ENCODE measurements at regions not wholly inside any gene's neighbourhood (a gene's known extent, or its start where the extent isn't known, plus 50 kb on each side); places are given as distances from the start of the nearest gene placed in this dataset.

- DNase-seq (ENCODE audit: low read depth in 3 of 3) = no peak
Observed at GRCh38 chr6:104322841-104323240, 536.9 kb downstream of the HACE1 start.

GRCh38 chr6:104321301-104321700 is 538.4 kb downstream of the HACE1 start:
- no peak for DNase-seq (ENCODE audit: low read depth in 3 of 3)

GRCh38 chr6:104320896-104321295 is 538.8 kb downstream of the HACE1 start:
- DNase-seq (ENCODE audit: low read depth in 3 of 3) = no peak

GRCh38 chr6:104312851-104313250 is 546.9 kb downstream of the HACE1 start:
- DNase-seq (ENCODE audit: low read depth in 3 of 3) = no peak

DNA sequence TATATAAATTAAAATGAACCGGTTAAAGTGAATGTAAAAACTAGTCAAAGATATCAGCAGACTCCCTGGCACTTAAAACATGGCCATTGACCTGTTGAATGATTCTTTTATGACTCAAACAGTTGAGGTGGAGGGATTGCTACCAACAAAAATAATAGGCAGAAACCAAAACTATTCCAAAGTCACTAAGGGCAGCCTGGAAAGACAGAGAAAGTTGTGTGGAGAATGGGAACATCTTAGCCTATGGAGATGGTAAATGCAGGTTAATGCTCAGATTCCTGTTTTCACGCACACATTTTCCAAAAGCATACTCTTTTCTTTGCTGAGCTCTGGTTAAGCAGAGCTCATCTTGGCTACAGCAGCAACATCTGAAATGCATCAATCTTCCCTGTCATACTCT is 553.5 kb downstream of the HACE1 start:
- DNase-seq (ENCODE audit: low read depth in 3 of 3) = no peak

DNA sequence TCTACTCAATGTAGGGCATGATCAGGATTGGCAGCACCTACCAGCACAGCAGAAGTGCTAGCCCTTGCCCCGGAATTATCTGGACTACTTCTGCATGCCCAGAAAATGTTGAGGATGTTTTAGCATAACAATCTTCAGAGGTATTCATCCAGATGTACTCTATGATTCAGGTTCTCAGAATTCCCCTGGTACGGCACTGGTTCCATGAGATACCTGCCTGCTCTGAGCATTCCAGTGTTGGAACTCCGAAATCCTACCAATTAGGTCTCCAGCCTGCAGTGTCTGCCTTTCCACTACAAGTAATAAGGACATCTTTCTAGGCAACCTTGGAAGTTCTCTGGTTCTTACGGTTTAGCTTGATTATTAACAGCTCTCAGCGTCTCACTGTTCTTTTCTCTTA is 554.5 kb downstream of the HACE1 start:
- no peak for DNase-seq (ENCODE audit: low read depth in 3 of 3)

DNA sequence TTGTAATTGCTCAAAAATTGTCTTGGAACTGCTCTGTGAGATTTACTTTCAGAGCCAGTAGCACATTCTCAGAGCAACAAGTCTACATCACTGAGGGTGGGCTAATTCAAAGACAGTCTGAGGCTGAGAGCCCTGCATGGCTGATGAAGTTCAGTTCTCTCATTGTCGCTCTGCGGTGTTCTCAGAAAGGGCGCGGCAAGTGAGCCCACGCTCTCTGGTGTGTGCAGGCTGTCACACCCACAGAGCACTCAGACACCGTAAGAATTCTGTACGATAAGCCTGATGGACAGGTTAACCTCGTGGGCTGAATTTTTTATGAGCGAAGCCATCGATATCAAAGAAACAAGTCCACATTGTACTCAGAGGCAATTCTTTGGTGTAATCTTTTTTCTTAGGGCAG is 557.8 kb downstream of the HACE1 start:
- no peak for DNase-seq (ENCODE audit: low read depth in 3 of 3)

GRCh38 chr6:104286641-104287040 is 573.1 kb downstream of the HACE1 start:
- DNase-seq (ENCODE audit: low read depth in 3 of 3) = no peak

DNA sequence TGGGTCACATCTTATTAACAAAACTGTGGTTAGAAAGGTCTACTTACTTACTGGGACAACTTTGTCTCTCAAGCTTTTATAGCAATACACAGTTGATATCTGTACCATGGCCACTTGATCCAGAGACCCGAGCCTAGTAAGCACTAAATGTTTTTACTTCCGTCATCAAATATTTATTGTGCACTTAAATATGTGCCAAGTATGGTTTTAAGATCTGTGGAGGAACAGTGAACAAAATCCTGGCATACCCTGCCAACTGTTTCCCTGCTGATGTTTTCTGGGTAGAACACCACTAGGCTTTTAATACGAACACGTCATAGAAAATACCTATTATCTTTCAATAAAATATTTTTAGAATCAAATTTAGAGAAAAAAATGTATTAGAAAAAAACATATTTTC is 574.8 kb downstream of the HACE1 start:
- no peak for DNase-seq (ENCODE audit: low read depth in 3 of 3)

DNA sequence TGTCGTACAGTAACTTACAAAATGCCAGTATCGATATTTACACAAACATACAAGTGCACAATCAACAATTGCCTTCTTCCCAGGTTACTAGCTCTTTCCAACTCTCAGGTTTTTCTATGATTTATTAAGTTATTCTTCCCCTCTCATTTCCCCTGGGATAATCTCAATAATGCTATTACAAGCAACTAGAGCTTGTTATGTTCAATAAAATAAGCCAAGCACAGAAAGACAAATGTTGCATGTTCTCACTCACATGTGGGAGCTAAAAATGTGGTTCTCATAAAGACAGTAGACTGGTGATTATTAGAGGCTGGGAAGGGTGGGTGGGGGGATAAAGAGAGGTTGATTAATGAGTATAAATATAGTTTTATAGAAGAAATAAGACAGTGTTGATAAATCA is 577.1 kb downstream of the HACE1 start:
- no peak for DNase-seq (ENCODE audit: low read depth in 3 of 3)

DNA sequence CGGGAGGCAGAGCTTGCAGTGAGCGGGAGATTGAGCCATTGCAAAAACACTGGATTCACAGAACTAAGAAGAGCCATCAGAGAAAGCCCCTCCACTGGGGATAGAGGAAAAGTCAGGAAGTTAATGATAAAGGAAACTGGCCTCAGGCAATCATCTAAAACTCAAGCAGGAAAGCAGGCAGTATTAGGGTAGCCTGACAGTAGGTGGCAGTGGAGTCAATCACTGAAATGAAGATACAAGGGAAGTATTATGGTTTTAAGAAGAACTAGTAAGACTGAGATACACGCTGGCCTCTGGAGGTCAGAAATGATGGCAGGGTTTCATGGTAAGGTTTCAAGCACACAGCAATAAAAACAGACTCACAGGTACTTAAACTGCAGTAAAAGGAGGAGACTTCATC is 578.3 kb downstream of the HACE1 start:
- no peak for DNase-seq (ENCODE audit: low read depth in 3 of 3)

GRCh38 chr6:104268389-104268788 is 591.3 kb downstream of the HACE1 start:
- no peak for DNase-seq (ENCODE audit: low read depth in 3 of 3)

DNA sequence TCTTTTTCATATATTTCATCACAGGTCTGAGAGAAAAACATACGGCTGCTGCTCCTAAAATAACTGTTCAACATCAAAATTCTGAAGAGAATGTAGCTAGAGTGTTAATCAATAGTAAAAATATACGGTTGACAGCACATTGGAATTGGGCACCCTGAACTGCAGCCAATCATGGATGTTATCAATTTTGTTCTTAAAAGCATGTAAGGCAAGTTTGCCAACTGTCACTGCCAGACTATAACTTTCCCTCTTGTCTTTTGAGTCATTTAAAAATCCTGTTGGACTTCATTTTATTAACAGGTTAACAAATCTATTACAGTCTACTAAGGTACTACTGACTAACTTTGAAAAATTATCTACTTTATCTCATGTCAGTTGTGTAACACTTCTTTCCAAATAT is 592.8 kb downstream of the HACE1 start:
- DNase-seq (ENCODE audit: low read depth in 3 of 3) = no peak

DNA sequence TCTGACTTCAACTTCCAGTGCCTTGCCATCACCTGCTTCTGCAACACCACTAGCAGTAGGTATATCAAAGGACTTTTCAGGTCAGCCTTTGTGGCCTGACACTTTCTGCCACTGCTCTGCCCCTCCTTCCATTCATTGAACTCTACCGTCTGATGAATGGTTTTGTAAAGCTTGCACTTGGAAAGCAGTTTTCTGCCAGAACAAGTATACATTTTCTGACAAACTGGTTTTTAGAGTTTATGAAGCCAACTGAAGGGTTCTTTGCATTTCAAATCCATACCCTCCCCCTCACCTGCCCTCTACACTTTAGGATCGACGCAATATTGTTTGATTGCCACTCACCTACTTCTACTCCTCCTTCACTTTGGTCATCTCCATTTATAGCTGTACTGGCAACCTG is 603.1 kb downstream of the HACE1 start:
- DNase-seq (ENCODE audit: low read depth in 3 of 3) = no peak

GRCh38 chr6:104253236-104253635 is 606.5 kb downstream of the HACE1 start:
- no peak for DNase-seq (ENCODE audit: low read depth in 3 of 3)

GRCh38 chr6:104252276-104252675 is 607.4 kb downstream of the HACE1 start:
- no peak for DNase-seq (ENCODE audit: low read depth in 3 of 3)

DNA sequence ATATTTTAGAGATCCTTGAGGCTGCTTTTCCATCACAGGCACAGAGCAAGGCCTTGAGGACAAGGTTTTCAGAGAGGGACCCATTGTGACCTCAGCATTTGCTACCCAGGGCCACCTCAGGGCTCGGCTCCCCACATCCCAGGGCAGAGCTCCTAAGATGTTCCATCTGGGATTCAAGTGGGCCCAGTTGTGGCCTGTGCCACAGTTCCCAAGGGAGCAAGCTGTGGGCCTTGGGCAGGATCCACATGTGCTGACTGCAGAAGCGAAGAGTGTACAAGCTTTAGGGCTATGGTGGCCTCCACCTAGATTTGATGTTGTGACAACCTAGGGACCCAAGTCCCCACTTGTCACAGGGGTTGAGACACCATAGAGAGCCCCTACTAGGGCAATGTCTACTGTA is 608.1 kb downstream of the HACE1 start:
- no peak for DNase-seq (ENCODE audit: low read depth in 3 of 3)

DNA sequence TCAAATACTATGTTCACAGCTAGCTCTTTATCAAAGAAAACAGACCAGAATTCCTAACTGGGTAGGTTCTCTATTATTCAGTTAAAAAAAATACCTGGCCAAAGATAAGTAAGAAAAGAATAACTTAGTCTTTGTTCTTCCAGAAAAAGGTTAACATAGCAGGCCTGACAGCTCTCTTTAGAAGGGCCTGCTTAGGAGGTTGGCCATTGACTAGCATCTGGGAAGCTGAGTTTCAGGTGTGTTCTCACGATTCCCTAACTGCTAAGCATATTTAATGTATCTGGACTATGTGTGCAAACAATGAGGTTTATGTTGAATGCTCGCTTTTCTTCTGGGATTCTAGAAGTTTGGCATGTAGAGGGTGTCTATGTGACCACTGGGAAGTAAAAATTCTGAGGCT is 618.9 kb downstream of the HACE1 start:
- no peak for DNase-seq (ENCODE audit: low read depth in 3 of 3)

DNA sequence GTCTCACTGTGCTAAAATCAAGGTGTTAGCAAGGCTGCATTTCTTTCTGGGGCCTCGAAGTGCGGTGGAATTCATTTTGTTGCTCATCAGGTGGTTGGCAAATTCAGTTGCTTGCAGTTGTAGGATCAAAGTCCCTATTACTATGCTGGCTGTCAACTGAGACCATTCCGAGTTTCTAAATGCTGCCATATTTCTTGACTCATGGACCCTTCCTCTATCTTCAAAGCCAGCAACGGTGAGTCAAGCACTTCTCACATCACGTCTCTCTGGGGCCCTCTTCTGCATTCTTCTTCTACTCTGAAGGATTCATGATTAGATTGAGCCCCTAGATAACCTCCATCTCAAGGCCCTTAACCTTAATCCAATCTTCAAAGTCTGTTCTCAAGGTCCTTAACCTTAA is 619.7 kb downstream of the HACE1 start:
- DNase-seq (ENCODE audit: low read depth in 3 of 3) = no peak

DNA sequence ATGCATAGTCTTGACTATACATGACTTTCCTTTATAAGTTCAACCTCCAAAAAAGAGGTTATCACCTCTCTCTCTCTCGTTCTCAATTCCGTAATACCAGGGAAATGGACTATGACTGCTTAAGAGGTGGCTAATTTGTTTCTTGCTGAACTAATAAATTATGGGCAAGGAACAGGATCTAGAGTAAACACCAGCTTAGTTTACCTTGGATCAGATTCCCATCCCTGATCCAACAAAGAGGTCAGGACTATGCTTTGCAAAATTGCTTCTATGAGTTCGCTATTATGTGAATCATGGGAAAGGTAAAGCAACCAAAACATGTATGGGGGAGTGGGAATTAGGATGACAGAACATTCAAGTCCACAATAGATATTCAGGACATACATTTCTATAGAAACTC is 630.7 kb downstream of the HACE1 start:
- DNase-seq (ENCODE audit: low read depth in 3 of 3) = no peak

- DNase-seq (ENCODE audit: low read depth in 3 of 3) = no peak
Observed at GRCh38 chr6:104227508-104227907, 632.2 kb downstream of the HACE1 start.

GRCh38 chr6:104226790-104227446 is 632.8 kb downstream of the HACE1 start:
- DNase-seq (ENCODE audit: low read depth in 3 of 3) = no peak

DNA sequence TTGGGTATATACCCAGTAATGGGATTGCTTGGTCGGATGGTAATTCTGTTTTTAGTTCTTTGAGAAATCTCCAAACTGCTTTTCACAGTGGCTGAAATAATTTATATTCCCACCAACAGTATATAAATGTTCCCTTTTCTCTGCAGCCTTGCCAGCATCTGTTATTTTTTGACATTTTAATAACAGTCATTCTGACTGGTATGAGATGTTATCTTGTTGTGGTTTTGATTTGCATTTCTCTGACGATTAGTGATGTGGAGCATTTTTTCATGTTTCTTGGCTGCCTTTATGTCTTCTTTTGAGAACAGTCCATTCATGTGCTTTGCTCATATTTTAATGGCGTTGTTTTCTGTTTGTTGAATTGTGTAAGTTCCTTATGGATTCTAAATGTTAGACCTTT is 641.6 kb downstream of the HACE1 start:
- no peak for DNase-seq (ENCODE audit: low read depth in 3 of 3)

- no peak for DNase-seq (ENCODE audit: low read depth in 3 of 3)
Observed at GRCh38 chr6:104214901-104215300, 644.8 kb downstream of the HACE1 start.

All from stimulated activated CD4-positive, alpha-beta T cell treated with anti-CD3 and anti-CD28 coated beads, TNF-alpha, amount 100 ng/mL, for 24 hours (primary cell).